Esophagus squamous epithelium (tissue), 4 donors: ENCODE measurements at regions not wholly inside any gene's neighbourhood (a gene's known extent, or its start where the extent isn't known, plus 50 kb on each side); places are given as distances from the start of the nearest gene placed in this dataset.

Source experiments
- CTCF ChIP-seq, 6 experiments: fragments of 450-650 bp in 4 of 6; fragments of 200-600 bp in 2 of 6; sonication (generic) in 2 of 6; IDR thresholded peaks; one replicate each; pipeline ENCODE4 v1.5.1; 2016 to 2019; ENCODE audit warnings: antibody characterized with exemption in 6 of 6, mild to moderate bottlenecking in 4 of 6, moderate library complexity in 4 of 6
- POLR2A ChIP-seq, 4 donors: fragments of 450-650 bp; IDR thresholded peaks; one replicate each; pipeline ENCODE4 v1.6.1; 2017; ENCODE audit warnings: antibody characterized with exemption in 4 of 4, mild to moderate bottlenecking in 4 of 4, moderate library complexity in 3 of 4

DNA sequence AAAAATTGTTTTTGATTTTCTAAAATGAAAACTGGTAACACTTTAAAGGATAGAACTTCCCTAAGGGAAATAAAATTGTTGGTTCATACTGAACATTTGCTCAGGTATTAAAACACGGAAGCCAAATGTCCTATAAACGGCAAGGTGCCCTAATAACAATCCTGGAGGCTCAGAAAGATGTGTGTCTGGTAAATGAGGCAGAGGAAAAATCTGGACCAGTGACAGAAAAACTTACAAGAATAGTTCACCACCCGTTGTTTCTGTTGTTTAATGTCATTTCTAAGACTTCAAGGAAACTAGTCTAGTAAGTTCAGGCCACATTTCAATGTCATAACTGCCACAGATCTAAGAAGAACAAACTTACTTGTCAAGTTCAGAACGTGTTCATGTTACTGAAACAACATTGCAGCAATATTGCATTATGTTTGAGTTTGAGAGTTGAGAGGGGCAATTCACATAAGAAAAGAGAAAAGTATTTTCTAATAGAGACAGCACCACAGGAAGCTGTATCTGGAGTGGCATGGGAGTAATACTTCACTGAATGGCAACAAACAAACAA lies 476.6 kb downstream of the GRXCR1 start:
- TF ChIP-seq CTCF (IDR thresholded peaks at IDR 0.05) (no peak), POLR2A (IDR thresholded peaks at IDR 0.05) (no peak)
